Right renal cortex interstitium (tissue), 3 donors: ENCODE measurements at regions not wholly inside any gene's neighbourhood (a gene's known extent, or its start where the extent isn't known, plus 50 kb on each side); places are given as distances from the start of the nearest gene placed in this dataset.

Experiments used
- DNase-seq, 3 donors: peaks; one replicate each; pipeline ENCODE4 v3.0.0-alpha.2; 2013; ENCODE audit warnings: low read depth in 3 of 3, low spot score in 2 of 3

- DNase-seq = no peak
Measured at GRCh38 chr10:10807106-10807505, 210.6 kb upstream of the CELF2 start.

GRCh38 chr10:10811562-10811961 is 206.1 kb upstream of the CELF2 start:
- DNase-seq = no peak

GRCh38 chr10:10813656-10814055 is 204.0 kb upstream of the CELF2 start:
- DNase-seq = no peak

- no peak for DNase-seq
Measured at GRCh38 chr10:10814069-10814468, 203.6 kb upstream of the CELF2 start.

- no peak for DNase-seq
Measured at GRCh38 chr10:10816447-10816846, 201.2 kb upstream of the CELF2 start.

- no peak for DNase-seq
Measured at GRCh38 chr10:10817609-10818008, 200.1 kb upstream of the CELF2 start.

GRCh38 chr10:10818082-10818481 is 199.6 kb upstream of the CELF2 start:
- no peak for DNase-seq

GRCh38 chr10:10819206-10819856 is 198.3 kb upstream of the CELF2 start:
- DNase-seq = no peak

- DNase-seq = no peak
Measured at GRCh38 chr10:10821926-10822325, 195.7 kb upstream of the CELF2 start.

- no peak for DNase-seq
Measured at GRCh38 chr10:10824591-10825148, 193.0 kb upstream of the CELF2 start.

GRCh38 chr10:10826125-10826524 is 191.5 kb upstream of the CELF2 start:
- no peak for DNase-seq

GRCh38 chr10:10828623-10829022 is 189.0 kb upstream of the CELF2 start:
- DNase-seq = no peak

GRCh38 chr10:10829576-10829975 is 188.1 kb upstream of the CELF2 start:
- no peak for DNase-seq

- no peak for DNase-seq
Measured at GRCh38 chr10:10830293-10830986, 187.2 kb upstream of the CELF2 start.

- no peak for DNase-seq
Measured at GRCh38 chr10:10831085-10831484, 186.6 kb upstream of the CELF2 start.

- DNase-seq = no peak
Measured at GRCh38 chr10:10833955-10834354, 183.7 kb upstream of the CELF2 start.

GRCh38 chr10:10844251-10844650 is 173.4 kb upstream of the CELF2 start:
- no peak for DNase-seq

GRCh38 chr10:10845185-10845584 is 172.5 kb upstream of the CELF2 start:
- DNase-seq = no peak

GRCh38 chr10:10845826-10846503 is 171.7 kb upstream of the CELF2 start:
- no peak for DNase-seq

GRCh38 chr10:10846504-10846900 is 171.2 kb upstream of the CELF2 start:
- DNase-seq = no peak

GRCh38 chr10:10847387-10847786 is 170.3 kb upstream of the CELF2 start:
- DNase-seq = no peak
